ENCODE measurements at regions not wholly inside any gene's neighbourhood (a gene's known extent, or its start where the extent isn't known, plus 50 kb on each side); places are given as distances from the start of the nearest gene placed in this dataset.

DNA sequence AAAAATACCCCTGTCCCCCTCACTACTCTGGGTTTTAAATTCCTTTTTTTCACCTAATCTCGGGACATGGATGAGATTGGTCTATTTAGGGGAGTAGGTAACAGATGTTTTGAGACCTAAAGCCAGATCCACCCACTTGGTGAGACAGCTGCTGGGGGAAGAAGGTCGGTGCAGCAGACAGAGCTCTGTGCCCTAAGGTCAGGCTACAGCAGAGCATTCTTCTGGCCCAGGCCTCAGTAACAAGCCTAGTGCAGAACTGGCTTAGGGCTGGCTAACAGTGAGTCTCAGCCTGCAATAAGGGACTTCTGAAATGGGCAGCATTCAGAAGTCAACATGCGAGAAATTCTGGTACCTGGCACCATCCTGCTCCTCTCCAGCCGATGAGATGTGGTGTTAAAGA is 444.9 kb upstream of the KIRREL3 start:
- no peak for DNase-seq (ENCODE audit: low spot score)
- Mint-ChIP-seq H3K4me1 (ENCODE audit: low read depth) (no peaks in the 10 kb centered on the region), H3K27me3 (ENCODE audit: low read depth) (no peaks in the 10 kb centered on the region), H3K27ac (no peak overlapping the region), H3K9me3 (no peaks in the 10 kb centered on the region), H3K36me3 (ENCODE audit: low read depth) (no peaks in the 10 kb centered on the region), H3K4me3 (ENCODE audit: low read depth) (no peak overlapping the region)
- intact Hi-C loops (cut with micrococcal nuclease), result no loop called here

DNA sequence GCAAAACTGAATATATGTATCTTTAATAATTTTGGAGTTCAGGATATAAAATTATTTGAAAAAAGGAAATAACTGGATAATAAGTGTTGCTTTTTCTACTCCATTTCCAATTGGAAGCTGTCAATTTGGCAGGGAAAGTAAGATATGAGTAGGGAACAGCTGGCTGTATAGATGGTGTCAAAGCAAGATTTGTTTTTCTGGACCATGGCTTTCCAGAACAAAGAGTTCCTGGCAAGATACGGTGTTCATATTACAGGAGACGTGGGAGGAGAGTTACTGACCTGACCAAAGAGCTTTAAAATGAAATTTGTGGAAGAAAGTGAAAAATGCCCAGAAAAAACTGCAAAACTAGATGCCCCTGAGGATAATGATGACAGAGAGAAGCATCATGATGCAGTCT is 442.7 kb upstream of the KIRREL3 start:
- H3K36me3 Mint-ChIP-seq (ENCODE audit: low read depth), result no peaks in the 10 kb centered on the region
- H3K27ac Mint-ChIP-seq, result no peak overlapping the region
- no peak overlapping the region for H3K4me3 Mint-ChIP-seq (ENCODE audit: low read depth)
- H3K9me3 Mint-ChIP-seq, result no peaks in the 10 kb centered on the region
- intact Hi-C loops (cut with micrococcal nuclease), result no loop called here
- no peaks in the 10 kb centered on the region for H3K4me1 Mint-ChIP-seq (ENCODE audit: low read depth)
- H3K27me3 Mint-ChIP-seq (ENCODE audit: low read depth), result no peaks in the 10 kb centered on the region
- no peak for DNase-seq (ENCODE audit: low spot score)

GRCh38 chr11:127440616-127441015 is 440.0 kb upstream of the KIRREL3 start:
- no peaks in the 10 kb centered on the region for H3K4me1 Mint-ChIP-seq (ENCODE audit: low read depth)
- no peaks in the 10 kb centered on the region for H3K36me3 Mint-ChIP-seq (ENCODE audit: low read depth)
- H3K4me3 Mint-ChIP-seq (ENCODE audit: low read depth), result no peak overlapping the region
- no peak for DNase-seq (ENCODE audit: low spot score)
- no peak overlapping the region for H3K27ac Mint-ChIP-seq
- H3K27me3 Mint-ChIP-seq (ENCODE audit: low read depth), result no peaks in the 10 kb centered on the region
- no peaks in the 10 kb centered on the region for H3K9me3 Mint-ChIP-seq
- intact Hi-C loops (cut with micrococcal nuclease), result no loop called here

DNA sequence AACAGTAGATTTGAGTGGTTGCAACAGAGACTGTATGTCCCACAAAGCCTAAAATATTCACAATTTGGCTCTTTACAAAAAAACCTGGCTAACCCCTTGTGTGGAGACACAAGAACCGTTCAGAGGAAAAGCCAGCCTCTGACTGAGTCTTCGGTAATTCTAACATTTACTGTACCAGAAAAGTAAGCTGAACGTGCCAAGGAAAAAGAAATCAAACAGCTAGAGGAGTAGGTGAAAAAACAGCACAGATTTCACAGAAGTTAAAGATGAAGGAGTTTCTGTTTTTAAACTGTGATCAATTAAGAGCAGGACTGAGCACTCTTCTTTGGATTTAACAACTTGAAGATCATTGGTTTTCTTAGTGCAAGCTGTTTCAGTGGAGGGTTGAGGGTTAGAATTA is 424.7 kb upstream of the KIRREL3 start:
- H3K9me3 Mint-ChIP-seq, result no peaks in the 10 kb centered on the region
- no peaks in the 10 kb centered on the region for H3K27me3 Mint-ChIP-seq (ENCODE audit: low read depth)
- no peaks in the 10 kb centered on the region for H3K36me3 Mint-ChIP-seq (ENCODE audit: low read depth)
- H3K27ac Mint-ChIP-seq, result no peak overlapping the region
- no peaks in the 10 kb centered on the region for H3K4me1 Mint-ChIP-seq (ENCODE audit: low read depth)
- DNase-seq (ENCODE audit: low spot score), result no peak
- H3K4me3 Mint-ChIP-seq (ENCODE audit: low read depth), result no peak overlapping the region
- intact Hi-C loops (cut with micrococcal nuclease), result no loop called here

GRCh38 chr11:127424661-127425060 is 424.1 kb upstream of the KIRREL3 start:
- H3K36me3 Mint-ChIP-seq (ENCODE audit: low read depth), result no peaks in the 10 kb centered on the region
- H3K4me3 Mint-ChIP-seq (ENCODE audit: low read depth), result no peak overlapping the region
- no peak for DNase-seq (ENCODE audit: low spot score)

DNA sequence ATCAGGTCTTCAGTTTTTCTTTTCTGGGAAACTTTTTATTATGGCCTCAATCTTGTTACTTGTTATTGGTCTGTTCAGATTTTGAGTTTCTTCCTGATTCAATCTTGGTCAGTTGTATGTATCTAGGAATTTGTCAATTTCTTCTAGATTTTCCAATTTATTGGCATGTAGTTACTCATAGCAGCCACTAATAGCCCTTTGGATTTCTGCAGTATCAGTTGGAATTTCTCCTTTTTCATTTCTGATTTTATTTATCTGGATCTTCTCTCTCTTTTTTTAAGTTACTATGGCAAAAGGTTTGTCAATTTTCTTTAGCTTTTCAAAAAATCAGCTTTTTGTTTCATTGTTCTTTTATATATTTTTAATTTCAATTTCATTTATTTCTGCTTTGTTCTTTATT is 419.6 kb upstream of the KIRREL3 start:
- Mint-ChIP-seq H3K9me3 (no peaks in the 10 kb centered on the region), H3K36me3 (ENCODE audit: low read depth) (no peaks in the 10 kb centered on the region), H3K27ac (no peak overlapping the region), H3K4me1 (ENCODE audit: low read depth) (no peaks in the 10 kb centered on the region), H3K27me3 (ENCODE audit: low read depth) (no peaks in the 10 kb centered on the region), H3K4me3 (ENCODE audit: low read depth) (no peak overlapping the region)
- no peak for DNase-seq (ENCODE audit: low spot score)
- intact Hi-C loops (cut with micrococcal nuclease), result no loop called here

More at GRCh38 chr11:127424661-127425060, 424.1 kb upstream of the KIRREL3 start:
- H3K27ac Mint-ChIP-seq, result no peak overlapping the region
- intact Hi-C loops (cut with micrococcal nuclease), result no loop called here
- no peaks in the 10 kb centered on the region for H3K4me1 Mint-ChIP-seq (ENCODE audit: low read depth)
- no peaks in the 10 kb centered on the region for H3K9me3 Mint-ChIP-seq
- H3K27me3 Mint-ChIP-seq (ENCODE audit: low read depth), result no peaks in the 10 kb centered on the region

DNA sequence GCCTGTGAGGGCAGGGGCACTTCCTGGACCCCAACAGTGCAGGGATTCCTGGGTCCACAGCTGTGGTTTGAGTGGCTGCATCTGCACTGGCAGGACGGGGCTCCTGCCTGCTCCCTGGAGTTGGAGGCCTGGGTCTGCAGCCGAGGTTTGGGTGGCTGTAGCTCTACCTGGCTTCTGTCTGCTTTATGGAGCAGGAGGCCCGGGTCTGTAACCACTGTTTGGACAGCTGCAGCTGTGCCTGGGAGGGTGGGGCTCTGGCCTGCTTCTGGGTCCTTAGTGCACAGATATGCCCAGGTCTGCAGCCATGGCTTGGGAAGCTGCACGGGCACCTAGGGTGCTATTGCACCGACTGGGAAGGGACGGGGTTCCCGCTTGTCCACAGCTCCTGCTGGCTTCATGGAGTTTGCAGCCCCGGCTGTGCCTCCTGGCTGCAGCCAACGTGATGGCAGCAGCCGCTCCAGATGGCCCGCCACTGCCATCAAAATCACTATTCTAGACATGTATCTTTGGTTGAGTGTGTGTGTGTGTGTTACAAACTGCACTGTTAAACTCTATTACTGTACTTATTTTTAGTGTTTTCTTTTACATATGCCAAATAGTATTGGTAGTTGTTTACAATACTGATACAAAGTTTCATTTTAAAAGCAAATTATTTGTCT is 412.3 kb upstream of the KIRREL3 start:
- no peak overlapping the region for H3K4me3 Mint-ChIP-seq (ENCODE audit: low read depth)
- H3K4me1 Mint-ChIP-seq (ENCODE audit: low read depth), result no peaks in the 10 kb centered on the region
- H3K27ac Mint-ChIP-seq, result no peak overlapping the region
- H3K36me3 Mint-ChIP-seq (ENCODE audit: low read depth), result no peaks in the 10 kb centered on the region
- H3K9me3 Mint-ChIP-seq, result peaks cover 7% of the 10 kb centered on the region
- intact Hi-C loops (cut with micrococcal nuclease), result no loop called here
- H3K27me3 Mint-ChIP-seq (ENCODE audit: low read depth), result no peaks in the 10 kb centered on the region
- no peak for DNase-seq (ENCODE audit: low spot score)

DNA sequence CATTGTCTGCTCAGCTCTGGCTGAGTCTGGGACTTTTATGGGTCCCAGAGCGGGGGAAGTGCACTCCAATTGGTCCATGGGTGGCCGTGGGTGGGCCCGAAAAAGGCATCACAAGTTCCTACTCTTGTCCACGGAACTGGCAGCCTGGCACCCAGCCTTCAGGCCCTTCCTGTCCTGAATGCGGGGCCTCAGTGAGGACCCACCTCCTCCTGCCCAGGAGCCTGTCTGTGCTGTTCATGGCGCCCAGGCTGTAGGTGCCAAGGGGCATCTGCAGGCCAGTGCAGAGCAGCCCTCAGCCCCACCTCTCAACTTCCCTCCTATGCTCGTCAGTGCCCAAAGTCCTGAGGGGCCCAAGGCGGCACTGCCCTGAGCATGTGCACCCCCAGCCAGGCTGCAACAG is 411.7 kb upstream of the KIRREL3 start:
- no peak for DNase-seq (ENCODE audit: low spot score)
- no peaks in the 10 kb centered on the region for H3K36me3 Mint-ChIP-seq (ENCODE audit: low read depth)
- H3K27me3 Mint-ChIP-seq (ENCODE audit: low read depth), result no peaks in the 10 kb centered on the region
- H3K4me3 Mint-ChIP-seq (ENCODE audit: low read depth), result no peak overlapping the region
- H3K4me1 Mint-ChIP-seq (ENCODE audit: low read depth), result no peaks in the 10 kb centered on the region
- intact Hi-C loops (cut with micrococcal nuclease), result no loop called here
- H3K27ac Mint-ChIP-seq, result no peak overlapping the region
- H3K9me3 Mint-ChIP-seq, result peaks cover 7% of the 10 kb centered on the region

DNA sequence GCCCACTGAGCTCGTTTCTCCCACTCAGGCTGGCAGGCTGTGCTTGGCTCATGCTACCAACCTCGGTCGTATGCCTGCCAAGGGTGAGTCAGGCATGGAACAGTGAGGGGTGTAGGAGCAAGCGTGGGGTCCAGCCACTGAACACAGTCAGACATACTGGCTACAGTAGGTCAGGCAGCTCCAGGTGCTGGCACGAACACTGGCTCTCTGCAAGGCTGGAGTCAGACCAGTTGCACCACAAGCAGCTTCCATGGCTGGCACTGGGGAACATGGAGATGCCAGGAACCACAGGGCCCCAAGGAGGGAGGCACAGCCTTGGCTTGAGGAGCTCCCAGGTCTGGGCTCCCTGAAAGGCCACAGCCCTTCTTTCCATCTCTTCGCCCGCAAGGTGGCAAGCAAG is 410.7 kb upstream of the KIRREL3 start:
- H3K9me3 Mint-ChIP-seq, result peaks cover 7% of the 10 kb centered on the region
- no peak overlapping the region for H3K4me3 Mint-ChIP-seq (ENCODE audit: low read depth)
- H3K27me3 Mint-ChIP-seq (ENCODE audit: low read depth), result no peaks in the 10 kb centered on the region

GRCh38 chr11:127395034-127395433 is 394.5 kb upstream of the KIRREL3 start:
- intact Hi-C loops (cut with micrococcal nuclease), result no loop called here
- no peaks in the 10 kb centered on the region for H3K4me1 Mint-ChIP-seq (ENCODE audit: low read depth)
- no peak overlapping the region for H3K4me3 Mint-ChIP-seq (ENCODE audit: low read depth)
- no peaks in the 10 kb centered on the region for H3K36me3 Mint-ChIP-seq (ENCODE audit: low read depth)
- H3K27me3 Mint-ChIP-seq (ENCODE audit: low read depth), result no peaks in the 10 kb centered on the region
- no peak overlapping the region for H3K27ac Mint-ChIP-seq
- no peaks in the 10 kb centered on the region for H3K9me3 Mint-ChIP-seq
- DNase-seq (ENCODE audit: low spot score), result no peak

More for the DNA sequence above, 410.7 kb upstream of the KIRREL3 start:
- DNase-seq (ENCODE audit: low spot score), result no peak
- Mint-ChIP-seq H3K4me1 (ENCODE audit: low read depth) (no peaks in the 10 kb centered on the region), H3K36me3 (ENCODE audit: low read depth) (no peaks in the 10 kb centered on the region), H3K27ac (no peak overlapping the region)
- intact Hi-C loops (cut with micrococcal nuclease), result no loop called here

DNA sequence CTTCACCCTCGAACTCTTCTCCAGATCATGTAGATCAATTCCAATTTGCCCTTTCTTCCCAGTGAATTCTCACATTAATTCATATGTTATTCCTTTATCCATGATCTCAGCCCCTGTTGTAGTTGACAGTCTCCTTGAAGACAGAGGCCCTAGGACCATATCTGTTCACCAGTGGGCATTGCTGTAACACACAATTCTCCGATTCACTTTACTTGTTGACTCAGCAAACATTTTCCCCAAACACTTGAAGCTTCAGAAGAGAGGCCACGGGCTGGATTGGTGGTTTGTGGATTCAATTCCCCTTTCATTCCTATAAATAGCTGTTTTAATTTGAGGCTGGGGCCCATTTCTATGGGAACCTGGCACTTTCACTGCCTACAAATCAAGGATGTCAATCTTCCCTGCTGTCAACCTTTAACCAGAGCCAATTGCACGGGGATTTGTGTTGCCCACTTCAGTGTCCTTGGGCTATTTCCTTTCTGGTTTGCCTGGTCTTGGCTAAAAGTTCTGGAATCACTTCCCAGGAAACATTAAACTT is 393.0 kb upstream of the KIRREL3 start:
- no peak overlapping the region for H3K27ac Mint-ChIP-seq
- no peak for DNase-seq (ENCODE audit: low spot score)
- no peaks in the 10 kb centered on the region for H3K4me1 Mint-ChIP-seq (ENCODE audit: low read depth)
- H3K9me3 Mint-ChIP-seq, result no peaks in the 10 kb centered on the region
- H3K27me3 Mint-ChIP-seq (ENCODE audit: low read depth), result no peaks in the 10 kb centered on the region
- no peak overlapping the region for H3K4me3 Mint-ChIP-seq (ENCODE audit: low read depth)
- H3K36me3 Mint-ChIP-seq (ENCODE audit: low read depth), result no peaks in the 10 kb centered on the region
- intact Hi-C loops (cut with micrococcal nuclease), result no loop called here

DNA sequence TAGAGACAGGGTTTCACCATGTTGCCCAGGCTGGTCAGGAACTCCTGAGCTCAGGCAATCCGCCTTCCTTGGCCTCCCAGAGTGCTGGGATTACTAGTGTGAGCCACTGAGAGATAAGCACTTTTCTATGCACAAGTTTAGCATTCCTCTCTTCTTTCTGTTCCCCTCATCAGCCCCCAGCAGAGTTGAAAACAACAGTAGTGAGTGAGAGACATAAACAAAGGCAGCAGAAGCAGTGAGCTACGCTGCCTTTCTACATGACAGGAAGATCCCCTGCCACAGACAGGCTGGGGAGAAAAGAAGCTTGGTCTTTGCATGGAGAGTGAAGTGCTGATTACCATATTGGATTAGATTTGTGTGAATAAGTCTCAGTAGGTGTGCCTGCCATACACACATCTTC is 392.0 kb upstream of the KIRREL3 start:
- DNase-seq (ENCODE audit: low spot score), result no peak
- H3K27me3 Mint-ChIP-seq (ENCODE audit: low read depth), result no peaks in the 10 kb centered on the region
- H3K9me3 Mint-ChIP-seq, result no peaks in the 10 kb centered on the region
- intact Hi-C loops (cut with micrococcal nuclease), result no loop called here
- no peak overlapping the region for H3K27ac Mint-ChIP-seq
- no peaks in the 10 kb centered on the region for H3K4me1 Mint-ChIP-seq (ENCODE audit: low read depth)
- no peak overlapping the region for H3K4me3 Mint-ChIP-seq (ENCODE audit: low read depth)
- no peaks in the 10 kb centered on the region for H3K36me3 Mint-ChIP-seq (ENCODE audit: low read depth)

GRCh38 chr11:127390465-127390864 is 389.9 kb upstream of the KIRREL3 start:
- H3K9me3 Mint-ChIP-seq, result no peaks in the 10 kb centered on the region
- intact Hi-C loops (cut with micrococcal nuclease), result no loop called here
- no peak for DNase-seq (ENCODE audit: low spot score)
- no peaks in the 10 kb centered on the region for H3K4me1 Mint-ChIP-seq (ENCODE audit: low read depth)
- no peak overlapping the region for H3K4me3 Mint-ChIP-seq (ENCODE audit: low read depth)
- H3K36me3 Mint-ChIP-seq (ENCODE audit: low read depth), result no peaks in the 10 kb centered on the region
- H3K27me3 Mint-ChIP-seq (ENCODE audit: low read depth), result no peaks in the 10 kb centered on the region
- no peak overlapping the region for H3K27ac Mint-ChIP-seq

DNA sequence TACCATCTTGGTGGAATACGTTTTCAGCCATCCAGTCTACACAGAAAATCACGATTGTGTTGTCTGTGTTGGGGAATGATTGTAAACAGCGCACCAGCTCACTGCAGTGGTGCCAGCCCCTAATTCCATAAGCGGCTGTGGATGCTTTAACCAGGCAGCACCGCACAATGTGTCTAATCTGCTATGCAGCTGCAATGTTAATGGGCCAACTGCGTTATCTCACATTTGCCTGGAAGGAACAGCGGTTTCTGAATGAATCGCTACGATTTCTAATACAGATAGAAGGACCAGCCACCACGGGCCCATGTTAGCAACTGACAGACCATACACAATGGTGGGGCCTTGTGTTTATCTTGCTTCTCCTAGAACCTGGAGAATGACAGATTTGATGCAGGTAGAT is 384.5 kb upstream of the KIRREL3 start:
- Mint-ChIP-seq H3K9me3 (no peaks in the 10 kb centered on the region), H3K4me3 (ENCODE audit: low read depth) (no peak overlapping the region)

More for the DNA sequence above, 384.5 kb upstream of the KIRREL3 start:
- H3K36me3 Mint-ChIP-seq (ENCODE audit: low read depth), result no peaks in the 10 kb centered on the region
- intact Hi-C loops (cut with micrococcal nuclease), result no loop called here
- no peaks in the 10 kb centered on the region for H3K4me1 Mint-ChIP-seq (ENCODE audit: low read depth)
- no peak overlapping the region for H3K27ac Mint-ChIP-seq
- DNase-seq (ENCODE audit: low spot score), result no peak
- H3K27me3 Mint-ChIP-seq (ENCODE audit: low read depth), result no peaks in the 10 kb centered on the region
